ENCODE measurements at regions not wholly inside any gene's neighbourhood (a gene's known extent, or its start where the extent isn't known, plus 50 kb on each side); places are given as distances from the start of the nearest gene placed in this dataset.
"Not testable (repeated sequence)": the region's sequence is repeated elsewhere in the genome, so short reads cannot be mapped to it uniquely, and the experiment has no call there.

GRCh38 chr4:149045731-149046130 is 603.5 kb upstream of the NR3C2 start:
- no peak for DNase-seq (ENCODE audit: low read depth, low spot score)

GRCh38 chr4:149039786-149040185 is 597.6 kb upstream of the NR3C2 start:
- not testable (repeated sequence) for DNase-seq (ENCODE audit: low read depth, low spot score)

- DNase-seq (ENCODE audit: low read depth, low spot score), result peak; percentile 44
Measured at GRCh38 chr4:149031399-149031798, 589.2 kb upstream of the NR3C2 start.

- no peak for DNase-seq (ENCODE audit: low read depth, low spot score)
Measured at GRCh38 chr4:149029056-149029651, 586.9 kb upstream of the NR3C2 start.

GRCh38 chr4:149026696-149027095 is 584.5 kb upstream of the NR3C2 start:
- no peak for DNase-seq (ENCODE audit: low read depth, low spot score)

- DNase-seq (ENCODE audit: low read depth, low spot score), result no peak
Measured at GRCh38 chr4:149017002-149017734, 575.0 kb upstream of the NR3C2 start.

- DNase-seq (ENCODE audit: low read depth, low spot score), result no peak
Measured at GRCh38 chr4:149009223-149009622, 567.0 kb upstream of the NR3C2 start.

GRCh38 chr4:149008415-149009025 is 566.3 kb upstream of the NR3C2 start:
- DNase-seq (ENCODE audit: low read depth, low spot score), result peak; percentile 35

- DNase-seq (ENCODE audit: low read depth, low spot score), result no peak
Measured at GRCh38 chr4:149005191-149005590, 563.0 kb upstream of the NR3C2 start.

- DNase-seq (ENCODE audit: low read depth, low spot score), result no peak
Measured at GRCh38 chr4:148999924-149000323, 557.7 kb upstream of the NR3C2 start.

- DNase-seq (ENCODE audit: low read depth, low spot score), result no peak
Measured at GRCh38 chr4:148998719-148999118, 556.5 kb upstream of the NR3C2 start.

- peak; percentile 2 for DNase-seq (ENCODE audit: low read depth, low spot score)
Measured at GRCh38 chr4:148986951-148987350, 544.7 kb upstream of the NR3C2 start.

GRCh38 chr4:148984951-148985350 is 542.7 kb upstream of the NR3C2 start:
- DNase-seq (ENCODE audit: low read depth, low spot score), result no peak

GRCh38 chr4:148982200-148982599 is 540.0 kb upstream of the NR3C2 start:
- no peak for DNase-seq (ENCODE audit: low read depth, low spot score)

GRCh38 chr4:148980782-148981480 is 538.7 kb upstream of the NR3C2 start:
- peak; percentile 48 for DNase-seq (ENCODE audit: low read depth, low spot score)

- DNase-seq (ENCODE audit: low read depth, low spot score), result no peak
Measured at GRCh38 chr4:148978301-148978700, 536.1 kb upstream of the NR3C2 start.

GRCh38 chr4:148975464-148975863 is 533.2 kb upstream of the NR3C2 start:
- DNase-seq (ENCODE audit: low read depth, low spot score), result no peak

GRCh38 chr4:148965080-148965479 is 522.9 kb upstream of the NR3C2 start:
- no peak for DNase-seq (ENCODE audit: low read depth, low spot score)

GRCh38 chr4:148964456-148964855 is 522.2 kb upstream of the NR3C2 start:
- no peak for DNase-seq (ENCODE audit: low read depth, low spot score)

- peak; percentile 5 for DNase-seq (ENCODE audit: low read depth, low spot score)
Measured at GRCh38 chr4:148962539-148963290, 520.5 kb upstream of the NR3C2 start.

GRCh38 chr4:148961526-148961925 is 519.3 kb upstream of the NR3C2 start:
- no peak for DNase-seq (ENCODE audit: low read depth, low spot score)

- no peak for DNase-seq (ENCODE audit: low read depth, low spot score)
Measured at GRCh38 chr4:148958317-148958716, 516.1 kb upstream of the NR3C2 start.

Data from astrocyte of the hippocampus (primary cell).